Keratinocyte (primary cell): ENCODE measurements at regions not wholly inside any gene's neighbourhood (a gene's known extent, or its start where the extent isn't known, plus 50 kb on each side); places are given as distances from the start of the nearest gene placed in this dataset.
A peak's percentile ranks its signal among the peaks of the same experiment; 100 is the strongest.

Source experiments
- DNase-seq: peaks from one replicate; pipeline ENCODE4 v3.0.0-alpha.2; 2011; ENCODE audit warnings: low read depth, missing footprints, low spot score
- FAIRE-seq: peaks from 2 replicates; lab custom pipeline; 2011; peaks lifted over from hg19 to GRCh38; lab: Jason Lieb, UNC
- H2AFZ ChIP-seq: 2 replicates; pipeline ENCODE4 v1.6.0; 2012; ENCODE audit warnings: low read length, control low read depth, inconsistent platforms; ENCODE audit not compliant: control insufficient read depth
- H3K27ac ChIP-seq: 2 replicates; pipeline ENCODE4 v1.5.1; 2011; ENCODE audit warnings: low read length; ENCODE audit not compliant: control insufficient read depth, insufficient read depth
- H3K27me3 ChIP-seq: 3 replicates; pipeline ENCODE4 v1.6.0; 2011; ENCODE audit warnings: low read length; ENCODE audit not compliant: control insufficient read depth, insufficient read depth; ENCODE audit errors: extremely low read depth
- H3K36me3 ChIP-seq, 2 experiments: 2 replicates in 1 of 2; 3 replicates in 1 of 2; pipeline ENCODE4 v1.5.1; 2011; ENCODE audit warnings: low read length in 2 of 2, mild to moderate bottlenecking in 1 of 2; ENCODE audit not compliant: control insufficient read depth in 2 of 2, insufficient read depth in 2 of 2; ENCODE audit errors: extremely low read depth in 1 of 2
- H3K4me1 ChIP-seq: 3 replicates; pipeline ENCODE4 v1.5.1; 2011; ENCODE audit warnings: low read length; ENCODE audit not compliant: control insufficient read depth, insufficient read depth; ENCODE audit errors: extremely low read depth
- H3K4me2 ChIP-seq: 3 replicates; pipeline ENCODE4 v1.6.0; 2011; ENCODE audit warnings: low read depth, low read length; ENCODE audit not compliant: control insufficient read depth, insufficient read depth; ENCODE audit errors: extremely low read depth
- H3K4me3 ChIP-seq, 3 experiments: fragments of 200-600 bp in 1 of 3; sonication (generic) in 1 of 3; 2 replicates in 2 of 3; 3 replicates in 1 of 3; pipeline ENCODE4 v1.5.1; 2011 to 2016; ENCODE audit warnings: low read length in 3 of 3, mild to moderate bottlenecking in 3 of 3, control low read depth in 2 of 3, inconsistent platforms in 1 of 3, low read depth in 1 of 3, mixed read lengths in 1 of 3, mixed run types in 1 of 3, moderate library complexity in 1 of 3; ENCODE audit not compliant: control insufficient read depth in 2 of 3, insufficient read depth in 2 of 3; ENCODE audit errors: extremely low read depth in 1 of 3
- H3K79me2 ChIP-seq: 2 replicates; pipeline ENCODE4 v1.6.0; 2012; ENCODE audit warnings: low read length; ENCODE audit not compliant: control insufficient read depth, insufficient read depth
- H3K9ac ChIP-seq: 3 replicates; pipeline ENCODE4 v1.6.0; 2011; ENCODE audit warnings: low read length; ENCODE audit not compliant: control insufficient read depth, insufficient read depth; ENCODE audit errors: extremely low read depth
- H3K9me1 ChIP-seq: 3 replicates; pipeline ENCODE4 v1.6.0; 2011; ENCODE audit warnings: low read length; ENCODE audit not compliant: control insufficient read depth, insufficient read depth; ENCODE audit errors: extremely low read depth
- H3K9me3 ChIP-seq: 2 replicates; pipeline ENCODE4 v1.5.1; 2012; ENCODE audit warnings: low read depth, low read length; ENCODE audit not compliant: control insufficient read depth
- H4K20me1 ChIP-seq: 3 replicates; pipeline ENCODE4 v1.6.0; 2011; ENCODE audit warnings: low read length; ENCODE audit not compliant: control insufficient read depth, insufficient read depth; ENCODE audit errors: extremely low read depth
- EZH2 ChIP-seq: IDR thresholded peaks from one replicate; pipeline ENCODE4 v1.6.1; 2012; ENCODE audit warnings: inconsistent platforms, mild to moderate bottlenecking, low read length, moderate library complexity
- dilution Hi-C: fragments of 300-500 bp; cut with MboI; formaldehyde crosslinking; loops from one replicate; pipeline ENCODE4 v1.7.0; 2020; ENCODE audit warnings: low sequenced_read_pairs; ENCODE audit not compliant: extremely low pct_ligation_motif_present
- TF ChIP-seq, protein P1 (sequence below), 3 experiments: IDR thresholded peaks in 1 of 3; conservative IDR thresholded peaks in 1 of 3; optimal IDR thresholded peaks in 1 of 3; 2 replicates in 2 of 3; 3 replicates in 1 of 3; pipeline versions ENCODE3 to v1.5.1; 2011; ENCODE audit warnings: low read length in 3 of 3, mild to moderate bottlenecking in 3 of 3, moderate library complexity in 2 of 3, control low read depth in 1 of 3, inconsistent platforms in 1 of 3; ENCODE audit not compliant: insufficient read depth in 2 of 3; ENCODE audit errors: extremely low read depth in 1 of 3

DNA sequence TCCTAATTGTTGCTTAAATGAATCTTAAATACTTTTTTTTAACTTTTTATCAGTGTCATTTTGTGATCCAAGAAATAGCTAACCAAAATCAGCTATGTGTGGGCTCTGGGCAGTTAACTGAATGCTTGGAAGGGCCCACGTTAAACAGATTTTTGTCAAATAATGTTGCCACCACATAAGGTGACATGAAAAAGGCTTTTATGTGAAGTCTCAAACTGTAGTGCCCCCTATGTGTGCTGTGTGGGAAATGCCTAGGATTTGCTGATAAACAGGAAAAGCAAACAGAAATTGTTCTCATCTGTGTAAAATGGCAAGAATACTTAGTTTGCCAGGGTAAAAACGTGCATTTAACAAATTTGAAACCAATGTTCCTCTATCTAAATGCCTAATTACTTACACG is 242.2 kb downstream of the ZNF516 start:
- Histone ChIP-seq H3K9ac (no peak overlapping the region), H3K4me2 (no peak overlapping the region), H3K79me2 (no peaks in the 10 kb centered on the region), H2AFZ (no peak overlapping the region), H4K20me1 (no peaks in the 10 kb centered on the region), H3K27ac (no peak overlapping the region), H3K36me3 (no peaks in the 10 kb centered on the region), H3K4me1 (no peaks in the 10 kb centered on the region), H3K9me1 (no peaks in the 10 kb centered on the region), H3K9me3 (no peaks in the 10 kb centered on the region), H3K4me3 (no peak overlapping the region), H3K27me3 (no peaks in the 10 kb centered on the region)
- no peak for DNase-seq
- dilution Hi-C loops: no loop called here
- FAIRE-seq: no peak
- TF ChIP-seq, protein P1, sequence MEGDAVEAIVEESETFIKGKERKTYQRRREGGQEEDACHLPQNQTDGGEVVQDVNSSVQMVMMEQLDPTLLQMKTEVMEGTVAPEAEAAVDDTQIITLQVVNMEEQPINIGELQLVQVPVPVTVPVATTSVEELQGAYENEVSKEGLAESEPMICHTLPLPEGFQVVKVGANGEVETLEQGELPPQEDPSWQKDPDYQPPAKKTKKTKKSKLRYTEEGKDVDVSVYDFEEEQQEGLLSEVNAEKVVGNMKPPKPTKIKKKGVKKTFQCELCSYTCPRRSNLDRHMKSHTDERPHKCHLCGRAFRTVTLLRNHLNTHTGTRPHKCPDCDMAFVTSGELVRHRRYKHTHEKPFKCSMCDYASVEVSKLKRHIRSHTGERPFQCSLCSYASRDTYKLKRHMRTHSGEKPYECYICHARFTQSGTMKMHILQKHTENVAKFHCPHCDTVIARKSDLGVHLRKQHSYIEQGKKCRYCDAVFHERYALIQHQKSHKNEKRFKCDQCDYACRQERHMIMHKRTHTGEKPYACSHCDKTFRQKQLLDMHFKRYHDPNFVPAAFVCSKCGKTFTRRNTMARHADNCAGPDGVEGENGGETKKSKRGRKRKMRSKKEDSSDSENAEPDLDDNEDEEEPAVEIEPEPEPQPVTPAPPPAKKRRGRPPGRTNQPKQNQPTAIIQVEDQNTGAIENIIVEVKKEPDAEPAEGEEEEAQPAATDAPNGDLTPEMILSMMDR (optimal IDR thresholded peaks at IDR 0.05 in 1 of 3, IDR thresholded peaks at IDR 0.05 in 1 of 3, conservative IDR thresholded peaks at IDR 0.05 in 1 of 3; ENCODE audit: extremely low read depth in 1 of 3, insufficient read depth in 2 of 3, low read length in 3 of 3): peak; percentile 33 to 52 (median 45)
- TF ChIP-seq EZH2: no peak

GRCh38 chr18:76252139-76252538 is 242.9 kb downstream of the ZNF516 start:
- no peak for DNase-seq
- Histone ChIP-seq H3K4me1 (no peaks in the 10 kb centered on the region), H3K4me3 (no peak overlapping the region), H3K79me2 (no peaks in the 10 kb centered on the region), H3K27me3 (no peaks in the 10 kb centered on the region), H3K9ac (no peak overlapping the region), H3K9me1 (no peaks in the 10 kb centered on the region), H2AFZ (no peak overlapping the region), H3K9me3 (no peaks in the 10 kb centered on the region), H3K4me2 (no peak overlapping the region), H4K20me1 (no peaks in the 10 kb centered on the region), H3K36me3 (no peaks in the 10 kb centered on the region), H3K27ac (no peak overlapping the region)
- dilution Hi-C loops: no loop called here
- no peak for FAIRE-seq
- TF ChIP-seq, protein P1 (optimal IDR thresholded peaks at IDR 0.05 in 1 of 3, IDR thresholded peaks at IDR 0.05 in 1 of 3, conservative IDR thresholded peaks at IDR 0.05 in 1 of 3; ENCODE audit: extremely low read depth in 1 of 3, insufficient read depth in 2 of 3, low read length in 3 of 3): no peak
- no peak for TF ChIP-seq EZH2
